NT2/D1 (cell line): ENCODE measurements at regions not wholly inside any gene's neighbourhood (a gene's known extent, or its start where the extent isn't known, plus 50 kb on each side); places are given as distances from the start of the nearest gene placed in this dataset.
"Not testable (repeated sequence)": the region's sequence is repeated elsewhere in the genome, so short reads cannot be mapped to it uniquely, and the experiment has no call there.

Experiments
- DNase-seq: peaks from one replicate; pipeline ENCODE4 v3.0.0-alpha.2; 2011; ENCODE audit warnings: low read depth, low spot score
- H3K27me3 ChIP-seq: 2 replicates; pipeline ENCODE4 v1.6.0; 2011; ENCODE audit warnings: mild to moderate bottlenecking; ENCODE audit not compliant: insufficient read length, insufficient read depth
- H3K36me3 ChIP-seq: 2 replicates; pipeline ENCODE4 v1.6.1; 2011; ENCODE audit warnings: mild to moderate bottlenecking, low read length, mixed read lengths; ENCODE audit not compliant: insufficient read depth, insufficient read length
- H3K4me1 ChIP-seq: 2 replicates; pipeline ENCODE4 v1.5.1; 2011; ENCODE audit not compliant: insufficient read depth, insufficient read length
- H3K4me3 ChIP-seq: 2 replicates; pipeline ENCODE4 v1.5.1; 2011; ENCODE audit warnings: low read depth; ENCODE audit not compliant: insufficient read length
- H3K9ac ChIP-seq: 2 replicates; pipeline ENCODE4 v1.6.0; 2011; ENCODE audit warnings: low read depth; ENCODE audit not compliant: insufficient read length
- H3K9me3 ChIP-seq: 2 replicates; pipeline ENCODE4 v1.5.1; 2011; ENCODE audit warnings: mild to moderate bottlenecking, low read length; ENCODE audit not compliant: insufficient read depth
- SUZ12 ChIP-seq: IDR thresholded peaks from 2 replicates; pipeline ENCODE4 v1.6.1; 2011; ENCODE audit not compliant: insufficient read length, insufficient read depth; ENCODE audit errors: extremely low read depth
- YY1 ChIP-seq: IDR thresholded peaks from 2 replicates; pipeline ENCODE4 v1.6.1; 2011; ENCODE audit not compliant: insufficient read length, insufficient read depth
- ZNF274 ChIP-seq: IDR thresholded peaks from 2 replicates; pipeline ENCODE4 v1.6.1; 2011; ENCODE audit warnings: mild to moderate bottlenecking, low read depth, low read length

DNA sequence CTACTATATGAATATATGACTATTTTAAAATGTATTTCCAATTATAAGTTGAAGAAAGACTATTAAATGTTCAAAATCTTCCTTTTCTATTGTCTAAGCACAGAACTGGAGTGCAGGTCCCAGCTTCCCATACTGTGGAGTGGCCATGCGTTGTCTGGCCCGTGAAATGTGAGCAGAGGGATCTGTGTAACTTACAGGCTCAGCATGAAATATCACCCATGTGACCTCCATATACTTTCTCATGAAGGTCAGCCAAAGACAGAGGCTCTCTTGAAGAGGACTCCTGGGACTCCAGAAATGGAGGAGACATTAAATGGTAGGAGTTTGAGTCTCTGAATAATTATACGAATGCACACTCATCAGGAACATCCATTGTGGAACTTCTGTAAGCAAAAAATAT, 92.4 kb upstream of the CAV2 start:
- DNase-seq = no peak

DNA sequence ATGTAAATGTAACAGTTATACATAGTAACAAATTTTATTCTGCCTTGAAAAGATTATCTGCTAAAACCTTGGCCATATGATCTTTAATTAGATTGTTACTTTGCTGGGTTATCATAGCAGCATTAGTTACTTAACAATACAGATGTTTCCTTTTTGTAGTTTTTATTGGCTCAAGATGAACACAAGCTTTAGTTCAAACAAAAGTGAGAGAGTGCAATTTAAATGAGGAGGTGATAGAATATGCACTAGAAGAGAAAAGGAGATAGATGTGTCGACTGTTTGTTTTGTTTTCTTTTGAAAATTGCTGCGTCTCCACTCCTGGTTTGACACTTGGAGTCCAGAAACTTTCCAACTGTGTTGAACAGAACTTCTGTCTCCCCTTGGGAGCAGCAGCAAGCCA, 91.4 kb upstream of the CAV2 start:
- H3K36me3 ChIP-seq = no peaks in the 10 kb centered on the region
- no peak overlapping the region for H3K9ac ChIP-seq
- H3K27me3 ChIP-seq = no peaks in the 10 kb centered on the region
- H3K4me3 ChIP-seq = no peak overlapping the region
- no peaks in the 10 kb centered on the region for H3K9me3 ChIP-seq
- no peak for DNase-seq
- TF ChIP-seq SUZ12 = no peak
- no peak for TF ChIP-seq YY1
- no peak for TF ChIP-seq ZNF274
- H3K4me1 ChIP-seq = no peaks in the 10 kb centered on the region

More for the DNA sequence above, 92.4 kb upstream of the CAV2 start:
- no peaks in the 10 kb centered on the region for H3K4me1 ChIP-seq
- TF ChIP-seq ZNF274 (no peak), SUZ12 (no peak), YY1 (no peak)
- H3K9ac ChIP-seq = no peak overlapping the region
- H3K9me3 ChIP-seq = no peaks in the 10 kb centered on the region
- H3K27me3 ChIP-seq = no peaks in the 10 kb centered on the region
- no peak overlapping the region for H3K4me3 ChIP-seq
- no peaks in the 10 kb centered on the region for H3K36me3 ChIP-seq

DNA sequence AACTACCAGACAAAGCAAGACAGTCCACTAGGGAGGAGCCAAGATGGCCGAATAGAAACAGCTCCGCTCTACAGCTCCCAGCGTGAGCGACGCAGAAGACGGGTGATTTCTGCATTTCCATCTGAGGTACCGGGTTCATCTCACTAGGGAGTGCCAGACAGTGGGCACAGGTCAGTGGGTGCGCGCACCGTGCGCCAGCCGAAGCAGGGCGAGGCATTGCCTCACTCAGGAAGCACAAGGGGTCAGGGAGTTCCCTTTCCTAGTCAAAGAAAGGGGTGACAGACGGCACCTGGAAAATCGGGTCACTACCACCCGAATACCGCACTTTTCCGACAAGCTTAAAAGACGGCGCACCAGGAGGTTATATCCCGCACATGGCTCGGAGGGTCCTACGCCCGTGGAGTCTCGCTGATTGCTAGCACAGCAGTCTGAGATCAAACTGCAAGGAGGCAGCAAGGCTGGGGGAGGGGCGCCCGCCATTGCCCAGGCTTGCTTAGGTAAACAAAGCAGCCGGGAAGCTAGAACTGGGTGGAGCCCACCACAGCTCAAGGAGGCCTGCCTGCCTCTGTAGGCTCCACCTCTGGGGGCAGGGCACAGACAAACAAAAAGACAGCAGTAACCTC, 90.6 kb upstream of the CAV2 start:
- not testable (repeated sequence) for DNase-seq, H3K4me3 ChIP-seq, H3K27me3 ChIP-seq, H3K4me1 ChIP-seq, H3K9ac ChIP-seq, H3K36me3 ChIP-seq, H3K9me3 ChIP-seq

GRCh38 chr7:116410694-116411093, 88.8 kb upstream of the CAV2 start:
- not testable (repeated sequence) for H3K27me3 ChIP-seq

GRCh38 chr7:116417593-116418345, 81.8 kb upstream of the CAV2 start:
- Histone ChIP-seq H3K4me1 (no peaks in the 10 kb centered on the region), H3K4me3 (no peak overlapping the region), H3K9me3 (no peaks in the 10 kb centered on the region), H3K27me3 (no peaks in the 10 kb centered on the region), H3K9ac (no peak overlapping the region), H3K36me3 (no peaks in the 10 kb centered on the region)
- TF ChIP-seq ZNF274 (no peak), YY1 (no peak), SUZ12 (no peak)
- DNase-seq = no peak

More at GRCh38 chr7:116410694-116411093, 88.8 kb upstream of the CAV2 start:
- not testable (repeated sequence) for H3K4me3 ChIP-seq, H3K36me3 ChIP-seq, H3K4me1 ChIP-seq, H3K9me3 ChIP-seq, H3K9ac ChIP-seq, DNase-seq

GRCh38 chr7:116418524-116418923, 81.0 kb upstream of the CAV2 start:
- Histone ChIP-seq H3K9me3 (no peaks in the 10 kb centered on the region), H3K27me3 (no peaks in the 10 kb centered on the region), H3K36me3 (no peaks in the 10 kb centered on the region), H3K9ac (no peak overlapping the region), H3K4me1 (no peaks in the 10 kb centered on the region), H3K4me3 (no peak overlapping the region)
- TF ChIP-seq SUZ12 = no peak
- TF ChIP-seq ZNF274 = no peak
- no peak for TF ChIP-seq YY1
- no peak for DNase-seq

DNA sequence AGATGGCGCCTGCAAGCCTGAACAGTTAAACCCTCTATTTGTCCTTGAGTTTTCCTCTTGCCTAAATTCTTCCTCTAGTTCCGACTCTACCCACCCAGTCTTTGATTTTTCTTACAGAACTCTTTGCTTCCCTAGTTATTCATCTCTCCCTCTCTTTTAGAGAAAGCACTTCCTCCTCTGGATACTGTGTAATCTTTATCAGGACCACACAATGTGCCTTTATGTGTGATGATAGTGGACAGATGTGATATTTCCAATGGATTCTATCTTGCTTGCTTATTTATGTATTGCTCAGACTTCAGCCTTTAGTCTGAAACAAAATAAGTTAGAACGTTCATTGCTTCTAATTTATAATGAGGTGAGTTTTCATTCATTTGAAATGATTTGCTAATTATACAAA, 79.5 kb upstream of the CAV2 start:
- Histone ChIP-seq H3K9me3 (no peaks in the 10 kb centered on the region), H3K27me3 (no peaks in the 10 kb centered on the region), H3K4me1 (no peaks in the 10 kb centered on the region), H3K4me3 (no peak overlapping the region), H3K36me3 (no peaks in the 10 kb centered on the region), H3K9ac (no peak overlapping the region)
- TF ChIP-seq ZNF274 = no peak
- TF ChIP-seq SUZ12 = no peak
- no peak for TF ChIP-seq YY1
- DNase-seq = no peak

- Histone ChIP-seq H3K4me3 (no peak overlapping the region), H3K9ac (no peak overlapping the region), H3K9me3 (no peaks in the 10 kb centered on the region), H3K36me3 (no peaks in the 10 kb centered on the region), H3K4me1 (no peaks in the 10 kb centered on the region), H3K27me3 (no peaks in the 10 kb centered on the region)
- TF ChIP-seq SUZ12 = no peak
- TF ChIP-seq YY1 = no peak
- no peak for TF ChIP-seq ZNF274
- no peak for DNase-seq
Observed at GRCh38 chr7:116421298-116421697, 78.2 kb upstream of the CAV2 start.
